ENCODE measurements at regions not wholly inside any gene's neighbourhood (a gene's known extent, or its start where the extent isn't known, plus 50 kb on each side); places are given as distances from the start of the nearest gene placed in this dataset.
A peak's percentile ranks its signal among the peaks of the same experiment; 100 is the strongest.

- no peak for TF ChIP-seq TAL1 (IDR thresholded peaks at IDR 0.05)
- TF ChIP-seq EP400 (IDR thresholded peaks at IDR 0.05) = peak; percentile 40; the same call in 1 of the 2 replicates
- TF ChIP-seq ELF2 (CRISPR knock-in tag; IDR thresholded peaks at IDR 0.05) = no peak
- TF ChIP-seq BCLAF1 (IDR thresholded peaks at IDR 0.05; ENCODE audit: borderline replicate concordance in 1 of 2, control insufficient read depth in 1 of 2, low read depth in 2 of 2, low read length in 1 of 2) = no peak
- TF ChIP-seq POU5F1 (IDR thresholded peaks at IDR 0.05; ENCODE audit: borderline replicate concordance, low read depth, low read length, partially characterized antibody) = no peak
- TF ChIP-seq ZNF592 (IDR thresholded peaks at IDR 0.05) = peak; percentile 72
- TF ChIP-seq RB1 (IDR thresholded peaks at IDR 0.05; ENCODE audit: low read depth) = no peak
- TF ChIP-seq NFIX (CRISPR knock-in tag; IDR thresholded peaks at IDR 0.05; ENCODE audit: low read depth) = no peak
- TF ChIP-seq PTBP1 (IDR thresholded peaks at IDR 0.05; ENCODE audit: low read depth, low read length) = no peak
- no peak for TF ChIP-seq SIN3A (IDR thresholded peaks at IDR 0.05; ENCODE audit: borderline replicate concordance in 2 of 2, control insufficient read depth in 1 of 2, low read depth in 2 of 2, low read length in 2 of 2)
- no peak for TF ChIP-seq ZBTB34 (CRISPR knock-in tag; IDR thresholded peaks at IDR 0.05)
- TF ChIP-seq SETDB1 (IDR thresholded peaks at IDR 0.05; ENCODE audit: low read length) = no peak
- no peak for TF ChIP-seq TGIF2 (CRISPR knock-in tag; IDR thresholded peaks at IDR 0.05)
- 0 out of 2 replicates have a peak, but pooled peaks have one; percentile 64 for TF ChIP-seq NR2C1 (IDR thresholded peaks at IDR 0.05)
- TF ChIP-seq NR2C1 (tag; IDR thresholded peaks at IDR 0.05) = peak; percentile 85
- TF ChIP-seq ATF6 (CRISPR knock-in tag; IDR thresholded peaks at IDR 0.05) = no peak
- TF ChIP-seq POLR2H (tag; IDR thresholded peaks at IDR 0.05; ENCODE audit: low read depth) = no peak
- TF ChIP-seq ZNF146 (CRISPR knock-in tag; IDR thresholded peaks at IDR 0.05; ENCODE audit: unreplicated experiment) = no peak
Observed at GRCh38 chr17:77453613-77454241, 313.0 kb downstream of the SEC14L1 start (continued).
